ENCODE measurements at regions not wholly inside any gene's neighbourhood (a gene's known extent, or its start where the extent isn't known, plus 50 kb on each side); places are given as distances from the start of the nearest gene placed in this dataset.

DNA sequence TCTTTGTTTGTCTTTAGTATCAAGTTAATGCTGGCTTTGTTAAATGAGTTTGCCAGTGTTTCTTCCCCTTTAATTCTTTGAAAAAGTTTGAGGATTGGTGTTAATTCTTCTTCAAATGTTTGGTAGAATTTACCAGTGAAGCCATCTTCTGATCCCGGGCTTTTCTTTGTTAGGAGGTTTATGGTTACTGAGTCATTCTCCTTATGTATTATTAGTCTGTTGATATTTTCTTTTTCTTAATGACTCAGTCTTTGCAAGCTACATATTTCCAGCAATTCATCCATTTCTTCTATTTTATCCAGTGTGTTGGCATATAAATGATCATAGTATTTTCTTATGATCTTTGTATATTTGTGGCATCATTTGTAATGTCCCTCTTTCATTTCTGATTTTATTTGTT, 74.5 kb upstream of the SPINK5 start:
- intact Hi-C loops (cut with DNase I, micrococcal nuclease) = no loop called here
- DNase-seq = no peak
- ATAC-seq = no peak
- no peaks in the 10 kb centered on the region for H3K36me3 ChIP-seq (ENCODE audit: low read depth)
- H3K9me3 ChIP-seq = no peaks in the 10 kb centered on the region
- H3K4me3 ChIP-seq = no peak overlapping the region
- H3K4me1 ChIP-seq (ENCODE audit: low read depth) = no peaks in the 10 kb centered on the region
- TF ChIP-seq, protein P1, sequence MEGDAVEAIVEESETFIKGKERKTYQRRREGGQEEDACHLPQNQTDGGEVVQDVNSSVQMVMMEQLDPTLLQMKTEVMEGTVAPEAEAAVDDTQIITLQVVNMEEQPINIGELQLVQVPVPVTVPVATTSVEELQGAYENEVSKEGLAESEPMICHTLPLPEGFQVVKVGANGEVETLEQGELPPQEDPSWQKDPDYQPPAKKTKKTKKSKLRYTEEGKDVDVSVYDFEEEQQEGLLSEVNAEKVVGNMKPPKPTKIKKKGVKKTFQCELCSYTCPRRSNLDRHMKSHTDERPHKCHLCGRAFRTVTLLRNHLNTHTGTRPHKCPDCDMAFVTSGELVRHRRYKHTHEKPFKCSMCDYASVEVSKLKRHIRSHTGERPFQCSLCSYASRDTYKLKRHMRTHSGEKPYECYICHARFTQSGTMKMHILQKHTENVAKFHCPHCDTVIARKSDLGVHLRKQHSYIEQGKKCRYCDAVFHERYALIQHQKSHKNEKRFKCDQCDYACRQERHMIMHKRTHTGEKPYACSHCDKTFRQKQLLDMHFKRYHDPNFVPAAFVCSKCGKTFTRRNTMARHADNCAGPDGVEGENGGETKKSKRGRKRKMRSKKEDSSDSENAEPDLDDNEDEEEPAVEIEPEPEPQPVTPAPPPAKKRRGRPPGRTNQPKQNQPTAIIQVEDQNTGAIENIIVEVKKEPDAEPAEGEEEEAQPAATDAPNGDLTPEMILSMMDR (IDR thresholded peaks at IDR 0.05) = no peak

DNA sequence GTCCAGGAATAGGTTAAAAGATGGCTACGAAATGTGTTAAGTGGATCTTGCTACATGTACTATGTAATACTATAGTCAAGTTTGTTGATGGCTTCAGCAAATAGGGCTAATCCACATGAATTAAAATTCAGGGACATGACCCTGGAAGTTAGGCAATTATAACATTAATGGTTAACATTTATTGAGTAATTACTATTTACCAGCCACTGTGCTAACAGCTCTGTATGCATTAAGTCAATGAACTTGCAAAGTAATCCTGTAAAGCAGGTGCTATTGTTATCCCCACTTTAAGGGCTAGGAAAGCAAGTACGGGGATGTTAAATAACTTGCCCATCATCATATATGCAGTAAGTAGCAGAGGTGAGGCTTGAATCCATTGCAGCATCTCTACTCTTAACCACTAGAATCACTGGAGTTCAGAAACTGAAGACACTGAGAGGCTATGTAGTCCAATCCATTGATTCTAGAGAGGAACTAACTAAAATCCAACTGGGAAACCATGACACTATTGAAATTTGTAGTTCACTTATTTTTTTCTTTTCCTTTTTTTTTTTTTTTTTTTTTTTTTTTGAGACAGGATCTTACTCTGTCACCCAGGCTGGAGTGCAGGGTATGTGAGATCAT, 77.5 kb upstream of the SPINK5 start:
- H3K9me3 ChIP-seq = no peaks in the 10 kb centered on the region
- no peak overlapping the region for H3K4me3 ChIP-seq
- DNase-seq (no peak), ATAC-seq (no peak)
- TF ChIP-seq, protein P1 (IDR thresholded peaks at IDR 0.05) = no peak
- H3K36me3 ChIP-seq (ENCODE audit: low read depth) = no peaks in the 10 kb centered on the region
- no peaks in the 10 kb centered on the region for H3K4me1 ChIP-seq (ENCODE audit: low read depth)
- intact Hi-C loops (cut with DNase I, micrococcal nuclease) = no loop called here

DNA sequence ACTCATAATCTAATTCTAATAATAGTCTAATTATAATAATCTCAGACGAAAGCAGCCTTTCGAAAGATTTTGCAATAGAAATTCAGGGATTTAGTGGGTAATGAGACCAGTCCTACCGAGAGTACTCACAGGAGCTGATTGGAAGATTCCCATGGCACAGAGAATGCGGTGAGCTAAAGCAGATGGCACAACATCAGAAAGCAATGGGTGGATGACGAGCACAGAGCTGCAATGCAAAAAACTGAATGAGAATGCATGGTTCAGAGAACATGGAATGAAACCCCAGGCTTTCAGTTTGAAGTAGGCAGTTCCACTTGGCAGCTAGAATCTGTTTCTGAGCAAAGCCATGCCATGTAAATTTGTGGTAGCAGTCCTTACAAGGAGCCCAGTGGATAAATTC, 78.2 kb upstream of the SPINK5 start:
- no peak for ATAC-seq
- H3K9me3 ChIP-seq = no peaks in the 10 kb centered on the region
- H3K36me3 ChIP-seq (ENCODE audit: low read depth) = no peaks in the 10 kb centered on the region
- no peak for DNase-seq
- TF ChIP-seq, protein P1 (IDR thresholded peaks at IDR 0.05) = no peak
- H3K4me3 ChIP-seq = no peak overlapping the region
- no peaks in the 10 kb centered on the region for H3K4me1 ChIP-seq (ENCODE audit: low read depth)
- intact Hi-C loops (cut with DNase I, micrococcal nuclease) = no loop called here

DNA sequence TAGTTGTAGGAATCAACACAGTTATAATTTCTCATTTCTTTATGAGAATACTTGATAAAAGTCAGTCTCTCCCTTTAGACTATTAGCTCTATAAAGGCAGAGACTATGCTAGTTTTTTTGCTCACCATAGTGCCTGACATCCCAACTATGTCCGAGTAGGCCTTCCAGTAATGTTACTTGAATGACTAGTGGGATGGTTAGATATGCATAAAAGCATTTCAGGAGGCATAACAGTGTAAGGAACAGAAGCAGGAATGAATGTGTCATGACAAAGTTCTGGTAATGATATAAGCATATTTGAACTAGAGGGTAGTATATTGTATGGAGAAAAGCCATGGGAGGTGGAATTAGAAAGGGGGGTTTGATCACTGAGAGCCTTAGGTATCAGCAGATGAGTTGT, 77.4 kb upstream of the C5orf46 start:
- intact Hi-C loops (cut with DNase I, micrococcal nuclease) = no loop called here
- ATAC-seq (no peak), DNase-seq (no peak)
- H3K4me3 ChIP-seq = no peak overlapping the region
- no peaks in the 10 kb centered on the region for H3K36me3 ChIP-seq (ENCODE audit: low read depth)
- H3K9me3 ChIP-seq = no peaks in the 10 kb centered on the region
- H3K4me1 ChIP-seq (ENCODE audit: low read depth) = no peaks in the 10 kb centered on the region
- TF ChIP-seq, protein P1 (IDR thresholded peaks at IDR 0.05) = no peak

DNA sequence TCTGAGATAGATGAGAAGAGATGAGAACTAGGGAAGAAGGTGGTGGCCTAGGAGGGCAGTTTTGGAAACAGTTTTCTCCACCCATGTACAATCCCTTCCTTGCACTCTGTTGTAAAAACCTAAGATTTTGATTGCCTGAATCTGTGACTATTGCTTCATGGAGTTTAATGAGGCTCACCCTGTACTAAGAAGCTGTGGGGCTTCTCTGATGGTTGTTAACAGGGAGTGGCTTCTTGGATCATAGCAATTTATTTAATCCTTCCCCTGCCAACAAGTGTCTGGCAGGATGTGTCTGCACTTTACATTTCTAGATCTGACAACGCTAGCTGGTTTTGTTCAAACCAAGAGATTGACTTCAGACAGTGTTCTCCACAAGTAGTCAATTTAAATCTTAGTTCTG, 74.7 kb upstream of the C5orf46 start:
- ATAC-seq (no peak), DNase-seq (no peak)
- intact Hi-C loops (cut with DNase I, micrococcal nuclease) = no loop called here
- H3K9me3 ChIP-seq = no peaks in the 10 kb centered on the region
- no peaks in the 10 kb centered on the region for H3K36me3 ChIP-seq (ENCODE audit: low read depth)
- TF ChIP-seq, protein P1 (IDR thresholded peaks at IDR 0.05) = no peak
- H3K4me3 ChIP-seq = no peak overlapping the region
- H3K4me1 ChIP-seq (ENCODE audit: low read depth) = no peaks in the 10 kb centered on the region

DNA sequence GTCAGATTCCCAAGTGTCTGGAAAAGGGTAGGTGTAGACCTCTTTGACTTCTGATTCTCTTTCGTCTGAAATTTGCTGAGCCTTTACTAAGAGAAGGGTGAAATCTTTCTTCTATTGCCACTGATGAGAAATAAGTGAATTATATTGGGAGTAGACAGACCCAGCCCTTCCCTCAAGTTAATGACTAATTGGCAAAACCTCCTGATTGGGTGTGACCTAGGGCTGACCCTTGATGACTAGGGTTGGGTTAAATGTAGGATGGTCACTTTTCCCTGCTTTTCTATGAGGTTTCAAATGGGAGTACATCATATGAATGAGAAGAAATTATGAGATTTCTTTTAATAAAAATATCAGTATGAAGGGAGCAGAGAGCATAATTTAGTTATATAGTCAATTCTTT, 73.4 kb upstream of the C5orf46 start:
- ATAC-seq = no peak
- Histone ChIP-seq H3K9me3 (no peaks in the 10 kb centered on the region), H3K36me3 (ENCODE audit: low read depth) (no peaks in the 10 kb centered on the region), H3K4me1 (ENCODE audit: low read depth) (no peaks in the 10 kb centered on the region), H3K4me3 (no peak overlapping the region)
- DNase-seq = no peak
- TF ChIP-seq, protein P1 (IDR thresholded peaks at IDR 0.05) = no peak
- intact Hi-C loops (cut with DNase I, micrococcal nuclease) = no loop called here
